ENCODE measurements at regions not wholly inside any gene's neighbourhood (a gene's known extent, or its start where the extent isn't known, plus 50 kb on each side); places are given as distances from the start of the nearest gene placed in this dataset.
"Not testable (repeated sequence)": the region's sequence is repeated elsewhere in the genome, so short reads cannot be mapped to it uniquely, and the experiment has no call there.

DNA sequence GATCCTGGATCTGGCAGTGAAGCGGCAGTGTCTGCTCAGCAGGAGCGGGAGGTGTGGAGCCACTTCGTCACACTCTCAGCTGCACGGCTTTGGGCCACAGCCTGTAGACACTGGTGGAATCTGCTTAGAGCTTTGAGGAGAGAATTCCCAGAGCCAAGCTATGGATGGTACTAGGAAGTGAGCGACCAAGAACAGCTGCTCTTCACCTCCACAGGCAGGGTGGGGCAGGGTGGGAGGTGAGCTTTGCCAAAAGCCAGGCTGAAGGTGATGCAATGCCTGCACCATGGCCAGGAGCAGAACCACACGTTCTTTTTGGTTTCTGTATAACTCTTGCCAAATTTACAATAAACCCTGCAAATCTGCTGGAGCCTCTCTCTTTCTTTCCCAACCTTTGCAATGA is 226.1 kb downstream of the ANKRD30B start:
- H3K36me3 Mint-ChIP-seq = no peaks in the 10 kb centered on the region
- H3K4me3 Mint-ChIP-seq = no peak overlapping the region
- H3K9me3 Mint-ChIP-seq = peaks cover 0 to 13% (median 4%) of the 10 kb centered on the region in 7 donors
- ATAC-seq (ENCODE audit: low read depth in 2 of 2) = no peak
- H3K27me3 Mint-ChIP-seq = no peaks in the 10 kb centered on the region
- no peak for DNase-seq
- H3K4me1 Mint-ChIP-seq = peaks cover 0 to 3% (median 0%) of the 10 kb centered on the region in 3 donors
- H3K27ac Mint-ChIP-seq = no peak overlapping the region

DNA sequence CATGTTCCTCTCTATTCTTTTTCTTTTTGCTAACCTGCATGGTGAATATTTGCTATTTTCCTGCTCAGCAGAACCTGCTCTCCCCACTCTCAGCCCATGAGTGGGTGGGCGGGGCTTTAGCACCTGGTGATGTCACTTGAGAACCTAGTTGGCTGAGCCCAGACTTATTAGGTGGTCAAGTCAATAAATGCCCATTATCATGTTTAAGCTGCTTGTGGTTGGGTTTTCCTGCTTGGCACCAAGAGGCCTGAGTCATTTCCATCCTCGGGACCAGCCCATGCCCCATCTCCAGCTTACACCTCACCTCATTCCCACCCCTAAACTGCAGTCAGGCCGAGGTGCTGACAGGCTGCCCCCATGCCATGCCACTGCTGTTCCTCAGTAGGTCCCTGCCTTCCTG is 226.6 kb downstream of the ANKRD30B start:
- H3K4me1 Mint-ChIP-seq = peaks cover 0 to 3% (median 0%) of the 10 kb centered on the region in 3 donors
- no peak for DNase-seq
- H3K27ac Mint-ChIP-seq = peak overlapping the region in 1 of 6 donors; percentile 26
- H3K9me3 Mint-ChIP-seq = peaks cover 0 to 13% (median 4%) of the 10 kb centered on the region in 7 donors
- no peaks in the 10 kb centered on the region for H3K36me3 Mint-ChIP-seq
- no peak overlapping the region for H3K4me3 Mint-ChIP-seq
- no peaks in the 10 kb centered on the region for H3K27me3 Mint-ChIP-seq
- no peak for ATAC-seq (ENCODE audit: low read depth in 2 of 2)

DNA sequence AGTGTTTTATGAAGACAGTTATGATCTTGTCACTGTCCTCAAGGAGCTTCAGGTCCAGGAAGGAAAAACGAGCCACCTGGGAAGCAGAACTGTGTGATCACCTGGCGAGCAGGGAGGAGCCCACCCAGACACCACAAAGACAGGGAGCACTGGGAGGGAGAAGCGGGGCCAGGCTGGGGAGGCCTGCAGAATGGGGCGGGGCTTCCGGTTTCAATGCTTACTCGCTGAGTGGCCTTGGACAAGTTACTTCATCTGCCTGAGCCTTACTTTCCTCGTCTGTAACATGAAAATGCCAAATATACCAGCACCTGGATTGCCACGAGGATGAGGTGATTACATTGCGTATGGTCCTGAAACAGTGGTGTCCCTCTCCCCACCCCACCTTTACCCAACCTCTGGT is 227.5 kb downstream of the ANKRD30B start:
- ATAC-seq (ENCODE audit: low read depth in 2 of 2) (no peak), DNase-seq (no peak)
- H3K4me3 Mint-ChIP-seq = no peak overlapping the region
- no peak overlapping the region for H3K27ac Mint-ChIP-seq
- H3K9me3 Mint-ChIP-seq = peaks cover 0 to 13% (median 4%) of the 10 kb centered on the region in 7 donors
- no peaks in the 10 kb centered on the region for H3K36me3 Mint-ChIP-seq
- no peaks in the 10 kb centered on the region for H3K27me3 Mint-ChIP-seq
- H3K4me1 Mint-ChIP-seq = peaks cover 0 to 3% (median 0%) of the 10 kb centered on the region in 3 donors

DNA sequence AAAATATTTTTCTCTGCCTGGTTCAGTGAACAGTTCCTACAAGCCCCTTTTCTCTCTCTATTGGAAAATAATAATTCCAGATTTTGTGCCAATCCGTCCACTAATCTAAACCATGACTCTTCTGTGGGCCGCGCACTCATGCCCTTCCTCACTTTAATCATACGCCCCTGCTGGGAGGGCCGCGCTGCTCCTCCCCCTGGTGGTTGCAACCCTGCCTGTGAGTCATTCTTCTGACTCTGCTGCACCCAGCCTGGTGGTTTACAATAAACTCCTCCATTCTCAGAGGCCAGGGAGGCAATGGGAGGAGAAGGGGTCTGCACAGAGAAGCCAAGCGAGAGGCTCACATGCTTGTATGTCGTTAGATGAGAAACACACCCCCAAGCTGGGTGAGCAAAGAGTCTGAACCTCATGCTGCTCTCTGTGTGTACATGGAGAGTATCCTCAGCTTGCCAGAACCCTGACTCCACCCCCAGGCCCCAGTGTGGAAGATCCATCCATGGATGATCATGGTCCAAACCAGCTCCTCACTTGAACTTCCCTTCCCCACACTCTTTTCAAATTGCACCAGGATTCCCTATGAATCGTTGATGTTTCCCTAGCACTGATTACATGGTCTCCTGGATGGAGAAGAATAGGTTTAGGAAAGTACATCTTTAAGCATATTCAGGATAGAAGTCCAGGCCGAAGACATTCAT is 228.9 kb downstream of the ANKRD30B start:
- Mint-ChIP-seq H3K27me3 (no peaks in the 10 kb centered on the region), H3K27ac (peak overlapping the region in 1 of 6 donors; percentile 76), H3K36me3 (no peaks in the 10 kb centered on the region), H3K4me3 (no peak overlapping the region), H3K9me3 (peaks cover 3 to 15% (median 8%) of the 10 kb centered on the region in 7 donors), H3K4me1 (peaks cover 0 to 3% (median 0%) of the 10 kb centered on the region in 3 donors)
- ATAC-seq (ENCODE audit: low read depth in 2 of 2) (no peak), DNase-seq (no peak)

DNA sequence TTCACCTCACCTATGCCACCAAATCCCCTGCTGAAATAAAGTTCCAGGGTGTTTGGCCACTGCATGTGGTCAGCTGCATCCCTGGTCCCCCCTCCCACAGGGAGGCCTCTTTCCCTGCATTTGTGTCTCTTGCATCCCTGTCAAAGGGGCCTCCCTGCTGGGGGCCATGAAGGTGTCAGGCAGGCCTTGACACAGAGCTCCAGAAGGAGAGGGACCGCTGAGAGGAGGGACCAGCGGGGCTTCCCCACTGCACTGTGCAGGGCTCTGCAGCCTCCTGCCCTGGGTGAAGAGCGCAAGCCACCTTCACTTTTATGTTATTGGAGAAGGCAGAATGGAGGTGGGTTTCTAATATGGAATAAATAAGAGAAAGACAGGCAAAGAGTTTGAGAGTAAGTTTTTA is 230.2 kb downstream of the ANKRD30B start:
- H3K27me3 Mint-ChIP-seq = no peaks in the 10 kb centered on the region
- no peak for ATAC-seq (ENCODE audit: low read depth in 2 of 2)
- no peak overlapping the region for H3K27ac Mint-ChIP-seq
- peaks cover 2 to 16% (median 10%) of the 10 kb centered on the region in 7 donors for H3K9me3 Mint-ChIP-seq
- H3K36me3 Mint-ChIP-seq = no peaks in the 10 kb centered on the region
- H3K4me1 Mint-ChIP-seq = peaks cover 0 to 3% (median 0%) of the 10 kb centered on the region in 3 donors
- DNase-seq = no peak
- H3K4me3 Mint-ChIP-seq = no peak overlapping the region

DNA sequence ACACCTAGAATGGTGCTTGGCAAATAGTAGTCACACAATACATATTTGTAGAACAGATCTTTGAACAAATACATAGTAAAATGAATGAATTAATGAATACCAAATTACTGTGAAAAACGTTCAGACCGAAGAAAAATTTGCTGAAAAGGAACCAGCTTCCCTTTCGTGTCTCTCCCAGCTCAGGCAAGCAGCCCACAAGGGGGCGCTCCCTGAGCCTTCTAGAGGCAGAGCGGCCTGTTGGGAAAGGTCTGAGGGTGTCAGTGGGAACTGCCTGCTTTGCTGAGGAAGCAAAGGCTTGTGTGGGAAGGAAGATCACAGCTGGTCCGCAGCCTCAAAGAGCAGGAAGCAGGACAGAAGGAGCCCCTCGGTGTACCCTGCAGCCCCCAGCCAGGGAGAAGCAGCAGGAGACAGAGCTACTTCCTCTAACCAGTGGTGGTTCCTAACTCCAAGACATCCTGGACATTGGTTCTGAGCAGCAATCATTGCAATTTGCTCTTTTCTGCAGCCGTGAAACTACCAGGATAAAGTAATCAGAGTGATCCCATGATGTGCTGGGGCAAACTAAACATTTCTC is 231.1 kb downstream of the ANKRD30B start:
- H3K4me1 Mint-ChIP-seq = peaks cover 0 to 3% (median 0%) of the 10 kb centered on the region in 3 donors
- no peaks in the 10 kb centered on the region for H3K27me3 Mint-ChIP-seq
- H3K36me3 Mint-ChIP-seq = no peaks in the 10 kb centered on the region
- H3K27ac Mint-ChIP-seq = no peak overlapping the region
- ATAC-seq (ENCODE audit: low read depth in 2 of 2) = no peak
- peaks cover 2 to 16% (median 8%) of the 10 kb centered on the region in 7 donors for H3K9me3 Mint-ChIP-seq
- no peak overlapping the region for H3K4me3 Mint-ChIP-seq
- no peak for DNase-seq

DNA sequence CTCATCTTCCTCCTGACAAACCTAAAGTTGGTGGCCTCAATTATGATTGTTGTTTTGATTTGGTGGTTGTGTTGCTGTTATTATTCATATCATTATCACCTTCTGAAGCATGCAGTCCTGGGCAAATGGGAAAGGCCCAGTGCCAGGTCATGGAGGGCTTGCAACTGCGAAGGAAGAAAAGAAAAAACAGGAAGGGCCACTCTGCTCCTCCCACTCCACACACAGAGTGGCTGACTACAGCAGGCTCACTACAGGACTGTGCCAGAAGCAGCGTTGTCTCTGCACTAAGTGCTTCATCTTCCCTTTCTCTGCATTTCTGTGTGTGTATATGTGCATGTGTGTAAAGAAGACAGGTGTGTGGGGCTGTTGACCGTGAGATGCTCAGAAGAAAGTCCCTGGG is 231.9 kb downstream of the ANKRD30B start:
- Mint-ChIP-seq H3K4me3 (no peak overlapping the region), H3K4me1 (peaks cover 0 to 3% (median 0%) of the 10 kb centered on the region in 3 donors), H3K27me3 (no peaks in the 10 kb centered on the region), H3K27ac (no peak overlapping the region), H3K9me3 (peaks cover 2 to 16% (median 8%) of the 10 kb centered on the region in 7 donors), H3K36me3 (no peaks in the 10 kb centered on the region)
- ATAC-seq (ENCODE audit: low read depth in 2 of 2) (no peak), DNase-seq (no peak)

DNA sequence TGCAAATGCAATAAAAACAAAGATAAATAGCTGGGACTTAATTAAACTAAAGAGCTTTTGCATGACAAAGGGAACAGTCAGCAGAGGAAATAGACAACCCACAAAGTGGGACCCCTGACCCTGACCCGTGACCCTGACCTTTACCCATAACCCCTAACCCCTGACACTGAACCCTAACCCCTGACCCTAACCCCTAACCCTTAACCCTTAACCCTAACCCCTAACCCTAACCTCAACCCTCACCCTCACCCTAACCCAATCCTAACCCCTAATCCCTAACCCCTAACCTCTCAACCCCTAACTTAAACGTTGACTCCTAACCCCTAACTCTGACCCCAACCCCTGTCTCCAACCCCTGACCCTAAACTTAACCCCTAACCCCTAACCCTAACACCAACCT is 236.6 kb downstream of the ANKRD30B start:
- not testable (repeated sequence) for ATAC-seq (ENCODE audit: low read depth in 2 of 2); DNase-seq; H3K4me3 Mint-ChIP-seq; H3K27ac Mint-ChIP-seq; H3K27me3 Mint-ChIP-seq; H3K4me1 Mint-ChIP-seq; H3K36me3 Mint-ChIP-seq
- H3K9me3 Mint-ChIP-seq = peaks cover 2 to 15% (median 10%) of the 10 kb centered on the region in 7 donors

DNA sequence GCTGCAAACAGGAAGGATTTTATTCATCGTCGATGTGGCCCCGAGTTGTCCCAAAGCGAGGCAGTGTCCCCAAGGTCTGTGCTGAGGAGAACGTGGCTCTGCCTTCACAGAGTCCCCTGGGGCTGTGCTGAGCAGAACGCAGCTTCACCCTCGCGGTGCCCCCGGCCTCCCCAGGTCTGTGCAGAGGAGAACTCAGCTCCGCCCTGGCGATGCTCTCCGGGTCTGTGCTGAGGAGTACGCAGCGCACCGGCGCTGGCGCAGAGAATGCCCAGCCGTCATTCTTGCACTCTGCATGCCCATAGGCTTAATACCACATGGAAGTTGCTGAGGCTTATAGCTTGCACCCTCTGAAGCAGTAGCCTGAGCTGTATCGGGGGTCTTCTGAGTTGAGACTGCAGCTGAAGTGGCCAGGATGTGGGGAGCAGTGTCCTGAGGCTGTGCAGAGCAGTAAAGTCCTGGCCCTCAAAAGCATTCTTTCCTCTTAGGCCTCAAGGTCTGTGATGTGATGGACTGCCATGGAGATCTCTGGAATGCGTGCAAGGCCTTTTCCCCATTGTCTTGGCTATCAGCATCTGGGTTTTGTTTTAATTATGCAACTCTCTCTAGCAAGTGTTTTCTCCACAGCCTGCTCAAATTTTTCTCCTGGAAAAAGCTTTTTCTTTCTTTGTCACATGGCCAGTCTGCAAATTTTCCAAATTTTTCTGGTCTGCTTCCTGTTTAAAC is 237.5 kb downstream of the ANKRD30B start:
- not testable (repeated sequence) for ATAC-seq (ENCODE audit: low read depth in 2 of 2); H3K4me1 Mint-ChIP-seq; H3K4me3 Mint-ChIP-seq; DNase-seq; H3K27me3 Mint-ChIP-seq; H3K36me3 Mint-ChIP-seq; H3K27ac Mint-ChIP-seq
- H3K9me3 Mint-ChIP-seq = peaks cover 2 to 15% (median 8%) of the 10 kb centered on the region in 7 donors

DNA sequence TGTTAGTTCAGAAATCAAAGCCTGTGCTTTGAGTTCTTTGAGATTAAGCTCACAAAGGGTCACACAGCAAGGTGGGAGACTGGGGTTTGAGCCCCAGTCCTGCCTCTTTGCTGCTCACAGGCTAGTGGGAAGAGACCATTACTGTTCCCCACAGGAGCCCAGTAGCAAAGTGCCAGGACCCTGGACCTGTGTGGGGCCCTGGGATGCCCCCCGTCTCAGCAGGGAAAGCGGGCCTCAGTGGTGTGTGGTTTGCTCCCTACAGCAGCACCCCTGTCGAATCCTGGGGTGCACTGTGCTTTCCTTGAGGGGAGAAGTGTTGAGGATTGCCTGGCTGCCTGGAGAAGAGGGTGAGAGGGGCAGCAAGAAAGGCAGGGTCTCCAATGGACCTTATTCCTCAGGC is 239.4 kb downstream of the ANKRD30B start:
- not testable (repeated sequence) for DNase-seq

DNA sequence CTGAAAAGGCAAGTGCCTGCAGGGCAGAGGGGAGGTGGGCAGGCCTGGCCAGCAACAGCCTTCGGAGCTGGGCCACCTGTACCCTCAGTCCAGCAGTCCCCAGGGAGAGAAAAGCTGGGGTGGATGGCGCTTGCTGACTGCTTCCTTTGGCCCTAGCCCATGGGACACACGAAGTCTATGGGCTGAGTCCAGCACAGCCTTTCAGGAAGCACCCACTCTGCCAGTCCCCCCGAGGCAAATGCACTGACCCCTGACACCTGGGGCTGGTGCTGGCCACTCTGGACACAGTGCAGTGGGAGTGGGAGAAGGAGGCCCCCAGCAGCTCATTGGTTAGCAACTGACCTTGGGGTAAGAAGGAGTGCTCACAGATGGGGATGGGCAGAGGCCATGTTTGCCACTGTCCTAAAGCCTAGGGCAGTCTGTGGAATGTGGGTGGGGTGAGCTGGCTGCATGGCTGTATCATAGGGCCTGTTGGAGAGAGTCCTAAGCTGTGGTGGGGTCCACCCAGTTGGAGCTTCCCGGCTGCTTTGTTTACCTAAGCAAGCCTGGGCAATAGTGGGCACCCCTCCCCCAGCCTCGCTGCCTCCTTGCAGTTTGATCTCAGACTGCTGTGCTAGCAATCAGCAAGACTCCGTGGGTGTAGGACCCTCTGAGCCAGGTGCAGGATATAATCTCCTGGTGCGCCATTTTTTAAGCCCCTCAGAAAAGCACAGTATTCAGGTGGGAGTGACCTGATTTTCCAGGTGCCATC is 240.2 kb downstream of the ANKRD30B start:
- H3K27me3 Mint-ChIP-seq; DNase-seq; ATAC-seq (ENCODE audit: low read depth in 2 of 2); H3K27ac Mint-ChIP-seq; H3K4me1 Mint-ChIP-seq; H3K36me3 Mint-ChIP-seq; H3K4me3 Mint-ChIP-seq: not testable (repeated sequence)
- peaks cover 3 to 14% (median 5%) of the 10 kb centered on the region in 7 donors for H3K9me3 Mint-ChIP-seq

More for the DNA sequence above, 239.4 kb downstream of the ANKRD30B start:
- not testable (repeated sequence) for H3K36me3 Mint-ChIP-seq; H3K27me3 Mint-ChIP-seq; H3K27ac Mint-ChIP-seq; H3K4me1 Mint-ChIP-seq; ATAC-seq (ENCODE audit: low read depth in 2 of 2)
- H3K4me3 Mint-ChIP-seq = peak overlapping the region in 1 of 8 donors; percentile 29
- peaks cover 3 to 11% (median 6%) of the 10 kb centered on the region in 7 donors for H3K9me3 Mint-ChIP-seq

DNA sequence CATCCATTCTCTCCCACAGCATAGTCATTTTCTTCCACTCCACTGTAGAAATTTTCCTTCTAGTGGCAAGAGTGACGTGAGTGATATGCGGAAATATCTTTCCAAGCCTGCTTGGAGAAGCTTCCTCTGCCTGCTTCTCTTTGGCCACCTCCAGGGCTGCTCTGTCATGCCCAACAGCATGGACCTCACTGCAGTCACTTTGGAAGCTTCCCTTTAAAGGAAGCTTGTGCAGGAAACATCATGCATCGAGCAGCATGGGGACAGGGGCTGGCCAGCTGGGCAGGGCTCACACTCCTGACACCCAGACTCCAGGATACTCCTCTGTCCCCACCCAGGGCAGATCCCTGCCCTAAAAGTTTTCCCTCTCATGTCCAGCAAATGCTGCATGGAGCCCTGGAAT is 241.6 kb downstream of the ANKRD30B start:
- H3K4me1 Mint-ChIP-seq; H3K27ac Mint-ChIP-seq; ATAC-seq (ENCODE audit: low read depth in 2 of 2); H3K36me3 Mint-ChIP-seq; DNase-seq; H3K4me3 Mint-ChIP-seq; H3K27me3 Mint-ChIP-seq: not testable (repeated sequence)
- peaks cover 3 to 12% (median 5%) of the 10 kb centered on the region in 7 donors for H3K9me3 Mint-ChIP-seq

DNA sequence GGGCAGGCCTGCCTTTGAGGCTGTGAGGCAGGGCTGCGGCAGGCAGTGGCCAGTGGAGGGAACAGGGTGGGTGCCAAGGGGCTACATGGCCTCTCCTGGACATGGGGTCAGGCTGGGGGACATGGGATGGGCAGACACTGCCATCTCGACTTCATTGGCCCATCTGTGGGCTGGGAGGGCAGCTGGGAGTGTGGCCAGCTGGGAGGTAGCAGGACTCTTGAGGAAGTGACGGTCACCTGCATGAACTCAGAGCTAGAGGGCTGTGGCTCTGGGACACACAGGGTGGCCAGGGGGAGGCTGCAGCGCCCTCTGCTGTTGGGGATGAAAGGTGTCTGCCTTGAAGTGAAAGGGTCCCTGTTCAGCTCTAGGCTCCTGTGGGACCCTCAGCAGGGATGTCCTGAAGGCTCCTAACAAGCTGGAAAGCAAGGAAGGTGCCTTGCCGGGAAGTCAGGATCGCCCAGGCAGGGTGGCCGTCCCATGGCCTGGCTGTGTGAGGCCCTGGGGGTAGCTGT is 244.0 kb downstream of the ANKRD30B start:
- H3K9me3 Mint-ChIP-seq; H3K27ac Mint-ChIP-seq; H3K36me3 Mint-ChIP-seq; H3K4me3 Mint-ChIP-seq; H3K27me3 Mint-ChIP-seq; DNase-seq; ATAC-seq (ENCODE audit: low read depth in 2 of 2); H3K4me1 Mint-ChIP-seq: not testable (repeated sequence)
